CD4-positive, alpha-beta T cell (primary cell): ENCODE measurements at regions not wholly inside any gene's neighbourhood (a gene's known extent, or its start where the extent isn't known, plus 50 kb on each side); places are given as distances from the start of the nearest gene placed in this dataset.

ENCODE experiments used
- ATAC-seq: fragments of 200-7000 bp; cut with Tn5 transposase; one replicate; pipeline ENCODE4 v1.10.0; 2022; ENCODE audit warnings: mild to moderate bottlenecking; ENCODE audit not compliant: poor library complexity
- CTCF ChIA-PET: fragments of 350-600 bp; sonication (Branson Sonifier 250); formaldehyde crosslinking; loops from one replicate; lab custom pipeline; 2021; ENCODE audit warnings: antibody characterized with exemption, inconsistent platforms; lab: Charles Lee
- POLR2A ChIA-PET: fragments of 350-600 bp; sonication (Branson Sonifier 250); formaldehyde crosslinking; loops from one replicate; lab custom pipeline; 2021; ENCODE audit warnings: antibody characterized with exemption, inconsistent platforms; lab: Charles Lee
- DNase-seq, 14 experiments: peaks; one replicate each; pipeline ENCODE4 v3.0.0-alpha.2; 2013 to 2020; ENCODE audit warnings: mixed read lengths in 2 of 14
- H3K27ac ChIP-seq, 2 donors: one replicate each; pipeline versions ENCODE4 v1.5.1 to v1.7.0; 2013; ENCODE audit warnings: low read length in 2 of 2, low read depth in 1 of 2, mild to moderate bottlenecking in 1 of 2
- H3K27me3 ChIP-seq, 2 experiments: 1 replicate in 1 of 2; 2 replicates in 1 of 2; pipeline versions ENCODE4 v1.6.1 to v1.7.0; 2013; ENCODE audit warnings: low read length in 2 of 2, control low read depth in 1 of 2, mild to moderate bottlenecking in 1 of 2, moderate library complexity in 1 of 2; ENCODE audit not compliant: insufficient read depth in 2 of 2, control insufficient read depth in 1 of 2
- H3K36me3 ChIP-seq: one replicate; pipeline ENCODE4 v1.6.1; 2013; ENCODE audit warnings: low read length, control low read depth; ENCODE audit not compliant: insufficient read depth
- H3K4me1 ChIP-seq: one replicate; pipeline ENCODE4 v1.6.1; 2013; ENCODE audit warnings: low read length, control low read depth; ENCODE audit not compliant: insufficient read depth
- H3K4me3 ChIP-seq: one replicate; pipeline ENCODE4 v1.5.1; 2013; ENCODE audit warnings: mild to moderate bottlenecking, low read length, moderate library complexity
- H3K9me3 ChIP-seq, 2 experiments: 1 replicate in 1 of 2; 2 replicates in 1 of 2; pipeline versions ENCODE4 v1.6.1 to v1.7.0; 2013; ENCODE audit warnings: low read length in 2 of 2, mild to moderate bottlenecking in 2 of 2, control low read depth in 1 of 2, moderate library complexity in 1 of 2; ENCODE audit not compliant: control insufficient read depth in 1 of 2, insufficient read depth in 1 of 2
- H3K27ac Mint-ChIP-seq: one replicate; pipeline ENCODE4 v1.8.0; 2020; ENCODE audit warnings: mixed read lengths
- H3K27me3 Mint-ChIP-seq: one replicate; pipeline ENCODE4 v1.8.0; 2021; ENCODE audit warnings: mixed read lengths
- H3K36me3 Mint-ChIP-seq: one replicate; pipeline ENCODE4 v1.8.0; 2021; ENCODE audit warnings: low read depth, mixed read lengths
- H3K4me1 Mint-ChIP-seq: one replicate; pipeline ENCODE4 v1.8.0; 2021; ENCODE audit warnings: low read depth, mixed read lengths
- H3K4me3 Mint-ChIP-seq: one replicate; pipeline ENCODE4 v1.8.0; 2020; ENCODE audit warnings: mild to moderate bottlenecking, mixed read lengths
- H3K9me3 Mint-ChIP-seq: one replicate; pipeline ENCODE4 v1.8.0; 2020; ENCODE audit warnings: mixed read lengths
- intact Hi-C, 2 experiments: fragments of 100-400 bp; cut with DNase I in 1 of 2; cut with micrococcal nuclease in 1 of 2; formaldehyde crosslinking; loops; one replicate each; pipeline versions ENCODE4 v1.15.1 to v1.9.0; 2023 to 2025; cut with DNase I, micrococcal nuclease
- TF ChIP-seq, protein P1 (sequence below): fragments of 200-600 bp; IDR thresholded peaks from one replicate; pipeline ENCODE4 v1.8.0; 2022; ENCODE audit warnings: antibody characterized with exemption, mild to moderate bottlenecking

- ChIA-PET CTCF (no interaction called here), POLR2A (no interaction called here)
- intact Hi-C loops = no loop called here
- Histone ChIP-seq H3K27ac (no peak overlapping the region), H3K9me3 (no peaks in the 10 kb centered on the region), H3K4me3 (no peak overlapping the region), H3K4me1 (no peaks in the 10 kb centered on the region), H3K27me3 (no peaks in the 10 kb centered on the region), H3K36me3 (no peaks in the 10 kb centered on the region)
- Mint-ChIP-seq H3K36me3 (no peaks in the 10 kb centered on the region), H3K27ac (no peak overlapping the region), H3K4me3 (no peak overlapping the region), H3K27me3 (no peaks in the 10 kb centered on the region), H3K4me1 (peaks cover 8% of the 10 kb centered on the region), H3K9me3 (no peaks in the 10 kb centered on the region)
- DNase-seq = no peak
- ATAC-seq = no peak
- TF ChIP-seq, protein P1, sequence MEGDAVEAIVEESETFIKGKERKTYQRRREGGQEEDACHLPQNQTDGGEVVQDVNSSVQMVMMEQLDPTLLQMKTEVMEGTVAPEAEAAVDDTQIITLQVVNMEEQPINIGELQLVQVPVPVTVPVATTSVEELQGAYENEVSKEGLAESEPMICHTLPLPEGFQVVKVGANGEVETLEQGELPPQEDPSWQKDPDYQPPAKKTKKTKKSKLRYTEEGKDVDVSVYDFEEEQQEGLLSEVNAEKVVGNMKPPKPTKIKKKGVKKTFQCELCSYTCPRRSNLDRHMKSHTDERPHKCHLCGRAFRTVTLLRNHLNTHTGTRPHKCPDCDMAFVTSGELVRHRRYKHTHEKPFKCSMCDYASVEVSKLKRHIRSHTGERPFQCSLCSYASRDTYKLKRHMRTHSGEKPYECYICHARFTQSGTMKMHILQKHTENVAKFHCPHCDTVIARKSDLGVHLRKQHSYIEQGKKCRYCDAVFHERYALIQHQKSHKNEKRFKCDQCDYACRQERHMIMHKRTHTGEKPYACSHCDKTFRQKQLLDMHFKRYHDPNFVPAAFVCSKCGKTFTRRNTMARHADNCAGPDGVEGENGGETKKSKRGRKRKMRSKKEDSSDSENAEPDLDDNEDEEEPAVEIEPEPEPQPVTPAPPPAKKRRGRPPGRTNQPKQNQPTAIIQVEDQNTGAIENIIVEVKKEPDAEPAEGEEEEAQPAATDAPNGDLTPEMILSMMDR = no peak
These were observed 99.1 kb downstream of the SAMD9 start for GRCh38 chr7:93018716-93019115.

GRCh38 chr7:93016681-93017381 is 100.9 kb downstream of the SAMD9 start:
- no peak overlapping the region for H3K27ac ChIP-seq
- no peak overlapping the region for H3K4me3 Mint-ChIP-seq
- CTCF ChIA-PET = no interaction called here
- no peak for ATAC-seq
- H3K27me3 ChIP-seq = no peaks in the 10 kb centered on the region
- TF ChIP-seq, protein P1 = no peak
- no peak overlapping the region for H3K4me3 ChIP-seq
- DNase-seq = no peak
- no peak overlapping the region for H3K27ac Mint-ChIP-seq
- POLR2A ChIA-PET = no interaction called here
- no peaks in the 10 kb centered on the region for H3K36me3 Mint-ChIP-seq
- no peaks in the 10 kb centered on the region for H3K27me3 Mint-ChIP-seq
- H3K9me3 ChIP-seq = no peaks in the 10 kb centered on the region
- intact Hi-C loops = no loop called here
- no peaks in the 10 kb centered on the region for H3K9me3 Mint-ChIP-seq
- H3K4me1 ChIP-seq = no peaks in the 10 kb centered on the region
- H3K4me1 Mint-ChIP-seq = peaks cover 8% of the 10 kb centered on the region
- H3K36me3 ChIP-seq = no peaks in the 10 kb centered on the region

DNA sequence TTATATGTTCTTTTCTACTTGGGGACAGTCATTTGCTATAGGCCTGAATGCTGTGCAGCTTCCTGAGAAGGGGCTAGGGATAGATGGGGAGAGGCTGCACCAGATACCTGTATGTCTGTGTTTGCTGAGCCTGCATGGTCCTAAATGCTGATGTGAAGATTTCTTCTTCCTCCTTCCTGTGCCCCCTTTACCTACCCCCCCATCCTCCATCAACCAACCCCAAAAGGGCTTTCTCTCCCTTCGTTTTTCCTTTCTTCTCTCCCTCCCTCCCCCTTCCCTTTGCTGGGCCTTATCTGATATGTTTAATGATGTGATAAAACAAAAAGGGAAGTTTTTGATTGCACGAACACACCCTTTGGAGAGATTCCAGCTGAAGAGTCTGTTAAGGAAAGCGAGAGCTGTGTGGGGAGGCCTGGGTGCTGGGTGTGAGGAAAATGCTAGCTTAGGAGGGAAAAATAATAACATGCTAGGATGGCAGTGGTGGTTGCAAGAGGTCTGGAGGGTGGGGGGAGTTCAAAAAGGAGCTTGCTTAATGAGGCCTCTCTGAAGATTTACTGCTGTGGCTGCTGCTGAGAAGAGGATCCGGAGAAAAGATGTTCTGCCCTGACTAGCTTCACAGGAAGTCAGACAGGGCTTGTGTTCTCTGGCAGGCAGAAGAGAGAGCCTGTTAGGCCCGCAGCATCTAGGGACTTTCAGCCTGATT is 101.8 kb downstream of the SAMD9 start:
- Mint-ChIP-seq H3K36me3 (no peaks in the 10 kb centered on the region), H3K4me3 (no peak overlapping the region), H3K4me1 (peaks cover 8% of the 10 kb centered on the region), H3K27me3 (no peaks in the 10 kb centered on the region), H3K9me3 (no peaks in the 10 kb centered on the region), H3K27ac (peak overlapping the region; percentile 6)
- Histone ChIP-seq H3K36me3 (no peaks in the 10 kb centered on the region), H3K27me3 (no peaks in the 10 kb centered on the region), H3K4me1 (no peaks in the 10 kb centered on the region), H3K9me3 (no peaks in the 10 kb centered on the region), H3K27ac (no peak overlapping the region), H3K4me3 (no peak overlapping the region)
- ChIA-PET CTCF (no interaction called here), POLR2A (no interaction called here)
- DNase-seq (peak in 1 of 14 experiments; percentile 7), ATAC-seq (no peak)
- intact Hi-C loops = no loop called here
- TF ChIP-seq, protein P1 = no peak
